HL-60 (cell line): ENCODE measurements at regions not wholly inside any gene's neighbourhood (a gene's known extent, or its start where the extent isn't known, plus 50 kb on each side); places are given as distances from the start of the nearest gene placed in this dataset.

ENCODE experiments used
- DNase-seq, 2 experiments: peaks; one replicate each; pipeline ENCODE4 v3.0.0-alpha.2; 2010 to 2020; ENCODE audit warnings: low read depth in 1 of 2, low spot score in 1 of 2
- H3K27ac ChIP-seq: fragments of 250-450 bp; sonication (Bioruptor Pico); replicated peaks from 2 replicates; pipeline ENCODE4 v1.5.1; 2020; ENCODE audit warnings: mild to moderate bottlenecking, moderate library complexity
- H3K27me3 ChIP-seq: fragments of 250-450 bp; sonication (Bioruptor Pico); 2 replicates; pipeline ENCODE4 v1.5.1; 2021; ENCODE audit warnings: mild to moderate bottlenecking, moderate library complexity; ENCODE audit not compliant: insufficient read depth, poor library complexity, severe bottlenecking
- H3K4me3 ChIP-seq: replicated peaks from 2 replicates; pipeline ENCODE4 v1.5.1; 2011; ENCODE audit warnings: mild to moderate bottlenecking, control low read depth, low read length; ENCODE audit not compliant: insufficient read depth
- GABPA ChIP-seq: IDR thresholded peaks from 2 replicates; pipeline ENCODE4 v1.6.1; 2012; ENCODE audit warnings: low read depth
- POLR2AphosphoS5 ChIP-seq: IDR thresholded peaks from 2 replicates; pipeline ENCODE4 v1.6.1; 2012; ENCODE audit warnings: low read depth
- SPI1 ChIP-seq: IDR thresholded peaks from 2 replicates; pipeline ENCODE4 v1.6.1; 2012; ENCODE audit warnings: low read depth, mild to moderate bottlenecking, borderline replicate concordance
- TF ChIP-seq, protein P1 (sequence below): IDR thresholded peaks from 2 replicates; pipeline ENCODE4 v1.6.1; 2012; ENCODE audit warnings: low read depth; ENCODE audit not compliant: insufficient replicate concordance
- TF ChIP-seq, protein P2 (sequence below): IDR thresholded peaks from one replicate; pipeline ENCODE4 v1.5.1; 2011; ENCODE audit warnings: low read length, control low read depth, inconsistent platforms; ENCODE audit not compliant: insufficient read depth

DNA sequence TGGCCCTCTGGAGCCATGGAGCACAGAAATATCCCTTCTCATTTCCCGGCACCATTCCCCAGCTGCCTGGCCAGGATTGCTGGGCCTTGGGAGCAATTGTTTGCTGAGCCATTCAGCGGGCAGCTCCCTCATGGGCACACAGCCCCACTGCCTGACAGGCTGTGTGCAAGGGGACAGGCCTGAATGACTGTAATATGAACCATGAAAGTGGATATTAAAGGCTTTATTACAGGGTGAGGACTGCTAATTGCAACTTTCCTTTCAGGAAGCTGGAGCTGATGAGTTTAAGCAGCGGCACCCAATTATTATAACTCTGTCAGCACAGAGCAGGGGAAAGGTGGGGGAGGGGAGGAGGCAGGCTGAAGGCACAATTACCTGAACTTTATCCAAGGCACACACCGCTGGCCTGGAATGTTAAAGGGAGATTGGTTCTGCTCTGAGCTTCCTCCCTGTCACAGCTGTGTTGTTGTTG lies 159.8 kb upstream of the SDK2 start:
- Histone ChIP-seq H3K27me3 (no peaks in the 10 kb centered on the region), H3K27ac (no peak overlapping the region), H3K4me3 (no peak overlapping the region)
- no peak for DNase-seq
- TF ChIP-seq, protein P1, sequence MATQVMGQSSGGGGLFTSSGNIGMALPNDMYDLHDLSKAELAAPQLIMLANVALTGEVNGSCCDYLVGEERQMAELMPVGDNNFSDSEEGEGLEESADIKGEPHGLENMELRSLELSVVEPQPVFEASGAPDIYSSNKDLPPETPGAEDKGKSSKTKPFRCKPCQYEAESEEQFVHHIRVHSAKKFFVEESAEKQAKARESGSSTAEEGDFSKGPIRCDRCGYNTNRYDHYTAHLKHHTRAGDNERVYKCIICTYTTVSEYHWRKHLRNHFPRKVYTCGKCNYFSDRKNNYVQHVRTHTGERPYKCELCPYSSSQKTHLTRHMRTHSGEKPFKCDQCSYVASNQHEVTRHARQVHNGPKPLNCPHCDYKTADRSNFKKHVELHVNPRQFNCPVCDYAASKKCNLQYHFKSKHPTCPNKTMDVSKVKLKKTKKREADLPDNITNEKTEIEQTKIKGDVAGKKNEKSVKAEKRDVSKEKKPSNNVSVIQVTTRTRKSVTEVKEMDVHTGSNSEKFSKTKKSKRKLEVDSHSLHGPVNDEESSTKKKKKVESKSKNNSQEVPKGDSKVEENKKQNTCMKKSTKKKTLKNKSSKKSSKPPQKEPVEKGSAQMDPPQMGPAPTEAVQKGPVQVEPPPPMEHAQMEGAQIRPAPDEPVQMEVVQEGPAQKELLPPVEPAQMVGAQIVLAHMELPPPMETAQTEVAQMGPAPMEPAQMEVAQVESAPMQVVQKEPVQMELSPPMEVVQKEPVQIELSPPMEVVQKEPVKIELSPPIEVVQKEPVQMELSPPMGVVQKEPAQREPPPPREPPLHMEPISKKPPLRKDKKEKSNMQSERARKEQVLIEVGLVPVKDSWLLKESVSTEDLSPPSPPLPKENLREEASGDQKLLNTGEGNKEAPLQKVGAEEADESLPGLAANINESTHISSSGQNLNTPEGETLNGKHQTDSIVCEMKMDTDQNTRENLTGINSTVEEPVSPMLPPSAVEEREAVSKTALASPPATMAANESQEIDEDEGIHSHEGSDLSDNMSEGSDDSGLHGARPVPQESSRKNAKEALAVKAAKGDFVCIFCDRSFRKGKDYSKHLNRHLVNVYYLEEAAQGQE: no peak
- TF ChIP-seq POLR2AphosphoS5: no peak
- TF ChIP-seq, protein P2, sequence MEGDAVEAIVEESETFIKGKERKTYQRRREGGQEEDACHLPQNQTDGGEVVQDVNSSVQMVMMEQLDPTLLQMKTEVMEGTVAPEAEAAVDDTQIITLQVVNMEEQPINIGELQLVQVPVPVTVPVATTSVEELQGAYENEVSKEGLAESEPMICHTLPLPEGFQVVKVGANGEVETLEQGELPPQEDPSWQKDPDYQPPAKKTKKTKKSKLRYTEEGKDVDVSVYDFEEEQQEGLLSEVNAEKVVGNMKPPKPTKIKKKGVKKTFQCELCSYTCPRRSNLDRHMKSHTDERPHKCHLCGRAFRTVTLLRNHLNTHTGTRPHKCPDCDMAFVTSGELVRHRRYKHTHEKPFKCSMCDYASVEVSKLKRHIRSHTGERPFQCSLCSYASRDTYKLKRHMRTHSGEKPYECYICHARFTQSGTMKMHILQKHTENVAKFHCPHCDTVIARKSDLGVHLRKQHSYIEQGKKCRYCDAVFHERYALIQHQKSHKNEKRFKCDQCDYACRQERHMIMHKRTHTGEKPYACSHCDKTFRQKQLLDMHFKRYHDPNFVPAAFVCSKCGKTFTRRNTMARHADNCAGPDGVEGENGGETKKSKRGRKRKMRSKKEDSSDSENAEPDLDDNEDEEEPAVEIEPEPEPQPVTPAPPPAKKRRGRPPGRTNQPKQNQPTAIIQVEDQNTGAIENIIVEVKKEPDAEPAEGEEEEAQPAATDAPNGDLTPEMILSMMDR: no peak
- TF ChIP-seq GABPA: no peak
- TF ChIP-seq SPI1: no peak

DNA sequence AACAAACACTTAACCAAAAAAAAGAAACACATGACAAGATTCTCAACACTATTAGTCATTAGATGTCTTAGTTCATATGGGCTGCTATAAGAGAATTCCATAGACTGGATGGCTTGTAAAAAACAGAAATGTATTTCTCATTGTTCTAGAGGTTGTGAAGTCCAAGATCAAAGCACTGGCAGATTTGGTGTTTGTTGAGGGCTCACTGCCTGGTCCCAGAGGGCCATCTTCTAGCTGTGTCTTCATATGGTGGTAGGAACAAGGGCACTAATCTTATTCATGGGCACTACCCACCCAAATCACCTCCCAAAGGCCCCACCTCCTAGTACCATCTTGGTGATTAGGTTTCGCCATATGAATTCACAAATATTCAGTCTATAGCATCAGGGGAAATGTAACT lies 162.5 kb upstream of the SDK2 start:
- no peak overlapping the region for H3K4me3 ChIP-seq
- H3K27me3 ChIP-seq: no peaks in the 10 kb centered on the region
- DNase-seq: no peak
- no peak overlapping the region for H3K27ac ChIP-seq
- TF ChIP-seq, protein P2: no peak
- no peak for TF ChIP-seq SPI1
- no peak for TF ChIP-seq GABPA
- TF ChIP-seq, protein P1: no peak

DNA sequence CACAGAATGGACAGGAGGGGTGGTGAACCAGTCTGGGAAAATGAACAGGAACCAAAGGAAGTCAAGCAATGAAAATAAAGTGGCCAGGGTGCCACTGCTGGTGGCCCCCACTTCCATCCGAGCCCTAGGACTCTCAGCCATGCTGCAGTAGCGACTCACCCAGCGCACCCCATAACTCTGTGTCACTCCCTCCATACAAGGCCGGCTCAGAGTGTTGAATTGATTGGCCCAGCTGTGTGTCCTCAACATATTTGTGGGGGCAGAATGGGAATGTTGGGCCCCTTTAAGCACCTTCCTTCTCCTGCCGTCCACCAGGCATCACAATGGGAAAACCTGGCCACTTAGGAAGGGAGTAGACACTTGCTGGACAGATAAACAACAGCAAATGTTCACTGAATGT lies 169.0 kb upstream of the SDK2 start:
- Histone ChIP-seq H3K27me3 (no peaks in the 10 kb centered on the region), H3K27ac (no peak overlapping the region), H3K4me3 (no peak overlapping the region)
- DNase-seq: no peak
- TF ChIP-seq SPI1 (no peak), POLR2AphosphoS5 (no peak), GABPA (no peak)
- TF ChIP-seq, protein P2: no peak
- TF ChIP-seq, protein P1: no peak
